CD4-positive, alpha-beta T cell treated with Interferon alpha-2 for 1 hour (primary cell): ENCODE measurements at regions not wholly inside any gene's neighbourhood (a gene's known extent, or its start where the extent isn't known, plus 50 kb on each side); places are given as distances from the start of the nearest gene placed in this dataset.

Source experiments
- DNase-seq, 2 donors: peaks; one replicate each; pipeline ENCODE4 v3.0.0-alpha.2; 2020 to 2022

DNA sequence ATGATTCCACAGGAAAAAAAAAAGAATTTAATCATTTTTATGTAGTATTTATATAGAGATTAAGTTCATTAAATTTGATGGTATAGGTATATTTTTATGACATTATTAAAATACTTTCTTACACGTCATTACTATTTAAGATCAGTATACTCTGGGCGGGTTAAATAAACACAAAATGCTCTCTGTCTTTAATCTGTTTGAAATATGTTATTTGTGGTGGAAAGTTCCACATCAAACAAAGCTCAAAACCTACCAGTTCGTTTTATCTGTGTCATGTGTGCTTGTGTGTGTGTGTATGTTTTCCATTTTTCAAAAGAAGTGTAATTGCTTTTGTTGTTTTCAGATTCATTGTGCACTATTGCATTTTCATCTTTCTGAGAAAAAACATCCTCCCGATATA lies 488.5 kb downstream of the ANKRD7 start:
- no peak for DNase-seq

GRCh38 chr7:118720632-118721031 lies 496.1 kb downstream of the ANKRD7 start:
- DNase-seq = no peak

DNA sequence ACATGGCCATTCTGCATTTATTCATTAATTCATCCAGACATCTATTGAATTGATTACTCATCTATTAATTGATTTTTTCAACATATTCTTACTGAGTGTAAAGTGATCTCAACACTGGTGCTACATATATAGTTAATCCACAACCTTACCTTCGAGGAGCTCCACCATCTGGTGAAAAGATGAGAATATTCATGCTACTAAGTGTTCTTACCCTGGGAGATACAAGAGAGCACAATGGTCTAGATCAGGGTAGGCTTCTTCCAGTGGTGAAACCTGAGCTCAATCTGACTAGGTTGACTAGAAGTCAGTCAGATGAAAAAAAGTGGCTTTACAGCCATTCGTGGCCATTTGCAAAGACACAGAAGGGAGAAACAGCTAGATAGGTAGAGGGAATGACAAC lies 507.4 kb downstream of the ANKRD7 start:
- DNase-seq = no peak

DNA sequence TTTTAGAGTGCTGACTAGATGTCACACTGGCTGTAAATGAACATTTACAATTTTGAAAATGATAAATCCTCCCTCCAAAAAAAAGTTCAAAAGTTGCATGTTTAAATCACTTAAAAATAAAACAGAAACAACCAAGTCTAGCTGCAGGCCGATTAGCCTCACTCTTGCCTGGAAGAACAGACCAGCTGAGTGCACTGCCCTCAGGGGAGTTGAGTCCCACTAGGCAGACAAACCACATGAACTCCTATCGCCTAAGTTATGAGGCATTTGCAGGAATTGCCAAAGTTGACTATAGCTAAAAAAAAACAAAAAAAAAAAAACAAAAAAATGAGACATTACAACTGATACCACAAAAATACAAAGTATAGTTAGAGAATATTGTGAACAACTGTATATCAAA lies 510.0 kb downstream of the ANKRD7 start:
- DNase-seq = no peak

DNA sequence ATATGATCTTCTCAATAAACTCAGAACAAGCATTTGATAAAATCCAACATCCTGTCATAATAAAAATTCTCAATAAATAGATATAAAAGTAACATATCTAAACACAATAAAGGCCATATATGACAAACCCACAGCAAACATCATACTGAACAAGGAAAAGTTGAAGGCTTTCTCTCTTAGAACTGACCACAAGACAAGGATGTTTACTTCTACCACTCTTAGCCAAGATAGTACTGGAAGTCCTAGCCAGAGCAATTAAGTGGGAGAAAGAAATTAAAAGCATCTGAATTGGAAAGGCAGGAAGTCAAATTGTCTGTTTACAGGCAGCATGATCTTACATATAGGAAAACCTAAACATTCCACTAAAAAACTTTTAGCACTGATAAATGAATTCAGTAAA lies 510.9 kb downstream of the ANKRD7 start:
- DNase-seq = no peak

DNA sequence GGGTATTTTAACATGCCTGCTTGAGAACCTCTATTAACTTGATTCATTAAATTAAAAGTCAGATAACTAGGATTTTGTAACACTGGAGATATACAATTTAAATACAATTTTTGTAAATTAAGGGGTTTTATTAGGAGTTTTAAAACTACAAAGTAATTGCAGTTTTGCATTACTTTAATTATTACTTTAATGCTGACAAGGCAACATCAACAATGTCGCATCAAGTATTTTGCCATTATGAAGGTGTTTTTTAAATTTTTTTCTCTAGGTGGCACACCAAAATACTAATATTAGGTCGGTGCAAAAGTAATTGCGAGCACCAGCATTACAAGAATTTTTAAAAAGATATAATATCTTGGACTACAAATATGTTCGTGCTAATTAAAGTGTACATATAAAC lies 513.4 kb downstream of the ANKRD7 start:
- DNase-seq = no peak

GRCh38 chr7:118745927-118746326 lies 521.4 kb downstream of the ANKRD7 start:
- DNase-seq = no peak

GRCh38 chr7:118747473-118747872 lies 523.0 kb downstream of the ANKRD7 start:
- no peak for DNase-seq

DNA sequence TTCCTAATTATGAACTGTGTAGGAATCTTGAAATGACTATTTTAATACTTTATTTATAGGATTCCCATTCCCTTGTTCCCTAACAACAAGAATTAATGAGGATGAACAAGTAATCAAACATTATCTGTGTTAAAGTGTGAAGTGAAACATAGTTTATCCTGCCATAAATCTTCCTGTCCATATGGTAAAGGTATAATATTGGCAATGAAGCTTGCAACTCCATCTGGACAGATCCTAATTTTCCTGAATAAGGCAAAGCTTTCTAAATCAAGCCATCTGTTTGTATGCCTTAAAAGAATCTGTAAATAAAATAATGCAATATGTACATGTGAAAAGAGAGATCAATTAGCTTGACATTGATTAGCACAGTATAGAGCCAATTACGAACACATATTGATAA lies 529.0 kb downstream of the ANKRD7 start:
- no peak for DNase-seq

- no peak for DNase-seq
These were observed 530.1 kb downstream of the ANKRD7 start for GRCh38 chr7:118754608-118755007.

- DNase-seq = no peak
These were observed 530.6 kb downstream of the ANKRD7 start for GRCh38 chr7:118755067-118755625.

- DNase-seq = no peak
These were observed 532.6 kb downstream of the ANKRD7 start for GRCh38 chr7:118757066-118757465.

- DNase-seq = no peak
These were observed 534.1 kb downstream of the ANKRD7 start for GRCh38 chr7:118758582-118758981.

- DNase-seq = no peak
These were observed 535.4 kb downstream of the ANKRD7 start for GRCh38 chr7:118759921-118760320.

GRCh38 chr7:118762451-118762850 lies 537.9 kb downstream of the ANKRD7 start:
- no peak for DNase-seq

GRCh38 chr7:118764221-118764620 lies 539.7 kb downstream of the ANKRD7 start:
- no peak for DNase-seq

- no peak for DNase-seq
These were observed 547.2 kb downstream of the ANKRD7 start for GRCh38 chr7:118771672-118772071.

GRCh38 chr7:118777308-118777707 lies 552.8 kb downstream of the ANKRD7 start:
- no peak for DNase-seq

DNA sequence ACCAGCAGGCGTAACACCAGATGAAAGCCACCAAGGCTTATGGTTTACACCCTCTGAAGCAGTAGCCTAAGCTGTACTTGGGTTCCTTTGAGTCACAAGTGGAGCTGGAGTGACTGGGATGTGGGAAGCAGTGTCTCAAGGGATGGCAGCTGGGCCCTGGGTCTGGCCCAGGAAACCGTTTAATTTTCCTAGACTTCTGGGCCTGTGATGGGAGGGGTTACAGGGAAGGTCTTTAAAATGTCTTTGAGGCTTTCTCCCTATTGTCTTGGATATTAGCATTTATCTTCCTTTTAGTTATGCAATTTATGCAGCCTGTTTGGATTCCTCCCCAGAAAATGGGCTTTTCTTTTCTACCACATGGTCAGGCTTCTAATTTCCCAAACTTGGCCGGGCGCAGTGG lies 568.2 kb downstream of the ANKRD7 start:
- no peak for DNase-seq

DNA sequence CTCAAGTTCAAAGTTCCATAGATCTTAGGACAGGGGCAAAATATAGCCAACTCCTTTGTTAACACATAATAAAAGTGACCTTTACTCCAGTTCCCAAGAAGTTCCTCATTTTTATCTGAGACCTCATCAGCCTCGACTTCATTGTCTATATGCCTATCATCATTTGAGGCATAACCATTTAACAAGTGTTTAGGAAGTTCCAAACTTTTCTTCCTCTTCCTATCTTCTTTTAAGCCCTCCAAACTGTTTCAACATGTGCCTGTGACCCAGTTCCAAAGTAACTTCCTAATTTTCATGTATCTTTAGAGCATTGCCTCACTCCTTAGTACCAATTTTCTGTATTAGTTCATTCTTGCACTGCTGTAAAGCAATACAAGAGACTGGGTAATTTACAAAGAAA lies 569.1 kb downstream of the ANKRD7 start:
- DNase-seq = no peak

DNA sequence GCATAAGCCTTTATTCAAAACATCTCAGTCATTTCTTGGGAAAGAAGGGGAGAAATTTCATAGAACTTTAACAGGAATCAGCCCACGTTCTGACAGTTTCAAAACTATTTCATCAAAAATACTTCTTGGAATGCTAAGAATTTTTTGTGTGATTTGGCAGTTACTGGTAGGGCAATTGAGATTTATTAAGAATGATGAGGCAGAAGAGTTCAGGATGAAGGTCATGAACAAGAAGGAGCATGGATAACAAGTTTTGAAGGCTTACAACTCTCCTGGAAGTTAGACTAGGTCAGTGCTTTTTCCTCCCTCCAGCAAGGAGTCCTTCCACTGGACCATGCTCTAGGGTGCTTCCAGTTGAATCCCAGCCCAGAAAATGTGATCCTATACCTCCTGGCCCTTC lies 569.9 kb downstream of the ANKRD7 start:
- no peak for DNase-seq

DNA sequence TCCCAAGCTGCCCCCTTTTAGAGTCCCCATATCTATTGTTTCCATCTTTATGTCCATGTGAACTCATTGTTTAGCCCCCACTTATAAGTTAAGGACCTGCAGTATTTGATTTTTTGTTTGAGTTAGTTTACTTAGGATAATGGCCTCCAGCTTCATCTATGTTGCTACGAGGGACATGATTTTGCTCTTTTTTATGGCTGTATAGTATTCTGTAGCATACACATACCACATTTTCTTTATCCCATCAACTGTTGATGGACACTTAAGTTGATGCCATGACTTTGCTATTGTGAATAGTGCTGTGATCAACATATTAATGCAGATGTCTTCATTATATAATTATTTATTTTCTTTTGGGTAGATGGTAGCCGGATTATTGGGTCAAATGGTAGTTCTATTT lies 576.9 kb downstream of the ANKRD7 start:
- no peak for DNase-seq

DNA sequence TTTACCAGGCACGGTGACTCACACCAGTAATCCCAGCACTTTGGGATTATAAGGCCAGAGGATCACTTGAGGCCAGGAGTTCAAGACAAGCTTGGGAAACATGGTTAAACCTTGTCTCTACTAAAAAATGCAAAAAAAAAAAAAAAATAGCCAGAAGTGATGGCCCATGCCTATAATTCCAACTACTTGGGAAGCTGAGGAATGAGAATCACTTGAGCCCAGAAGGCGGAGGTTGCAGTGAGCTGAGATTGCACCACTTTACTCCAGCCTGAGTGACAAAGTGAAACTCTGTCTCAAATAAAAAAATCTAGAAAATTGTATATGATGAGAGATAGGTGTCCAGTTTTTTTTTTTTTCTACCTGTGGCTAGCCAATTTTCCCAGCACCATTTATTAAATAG lies 578.2 kb downstream of the ANKRD7 start:
- no peak for DNase-seq

DNA sequence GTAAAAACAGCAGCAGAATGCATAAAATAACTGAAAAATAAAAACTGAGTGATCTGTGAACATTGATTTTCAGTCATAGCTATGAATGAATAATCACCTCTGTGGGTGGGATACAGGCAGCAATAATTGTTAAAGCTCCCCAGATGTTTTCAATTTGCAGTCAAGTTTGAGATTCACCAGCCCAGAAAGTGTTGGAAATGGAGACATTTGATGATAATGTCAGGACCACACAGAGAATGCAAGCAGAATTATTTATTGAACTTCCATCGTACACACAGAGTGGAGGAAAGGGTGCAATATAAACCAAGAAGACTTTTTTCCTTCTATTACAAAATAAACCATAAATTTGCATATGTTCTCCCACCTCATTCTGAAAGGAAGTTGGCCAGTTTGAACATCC lies 601.7 kb downstream of the ANKRD7 start:
- no peak for DNase-seq

GRCh38 chr7:118836933-118837332 lies 612.4 kb downstream of the ANKRD7 start:
- no peak for DNase-seq

DNA sequence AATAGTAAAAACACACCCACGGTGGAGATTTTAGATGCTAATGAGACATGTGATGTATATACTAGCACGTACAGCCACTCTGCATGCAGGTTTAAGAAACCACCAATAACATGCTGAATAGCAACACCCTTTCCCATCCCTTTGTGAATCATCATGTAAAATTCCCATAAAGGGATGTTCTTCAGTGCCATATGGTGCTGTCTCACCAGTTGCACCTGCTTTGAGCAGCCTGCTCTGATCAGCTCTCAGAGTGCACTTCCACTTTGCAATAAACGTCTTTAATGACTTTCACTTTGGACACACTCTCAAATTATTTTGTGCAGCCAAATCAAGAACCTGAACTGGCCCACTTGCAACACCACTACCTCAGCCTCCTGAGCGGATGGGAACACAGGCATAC lies 615.0 kb downstream of the ANKRD7 start:
- DNase-seq = no peak
